ENCODE measurements at regions not wholly inside any gene's neighbourhood (a gene's known extent, or its start where the extent isn't known, plus 50 kb on each side); places are given as distances from the start of the nearest gene placed in this dataset.
"Not testable (repeated sequence)": the region's sequence is repeated elsewhere in the genome, so short reads cannot be mapped to it uniquely, and the experiment has no call there.

DNA sequence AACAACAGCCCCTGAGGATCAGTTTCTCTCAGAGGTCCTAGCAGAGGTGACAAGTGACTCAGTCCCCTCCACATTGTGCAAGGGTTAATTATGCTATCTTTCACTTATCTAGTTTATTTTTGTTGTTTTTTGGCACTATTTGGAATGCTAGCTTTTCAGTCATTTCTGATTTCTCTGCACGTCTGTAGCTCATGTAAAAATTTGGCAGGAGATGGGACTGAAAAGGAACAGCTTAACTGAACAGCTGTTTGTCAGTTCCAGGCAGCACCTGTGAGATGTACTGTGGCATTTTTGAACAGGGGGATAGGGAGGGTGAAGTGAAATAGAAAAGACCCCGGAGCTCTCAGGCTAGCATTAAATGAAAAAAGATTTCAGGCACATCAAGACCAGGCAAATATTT is 313.5 kb downstream of the SUCLA2 start:
- TF ChIP-seq CTCF (IDR thresholded peaks at IDR 0.05) (no peak), POLR2A (IDR thresholded peaks at IDR 0.05) (no peak)
- DNase-seq: no peak
- no peaks in the 10 kb centered on the region for H3K27me3 ChIP-seq
- H3K36me3 ChIP-seq: no peaks in the 10 kb centered on the region
- H3K4me1 ChIP-seq: no peaks in the 10 kb centered on the region
- WGBS, 2 donors: 57 to 61% methylated on average over 2 of the region's 2 CpGs
- no peaks in the 10 kb centered on the region for H3K9me3 ChIP-seq
- intact Hi-C loops (cut with DNase I): no loop called here
- H3K4me3 ChIP-seq: no peak overlapping the region
- no peak overlapping the region for H3K27ac ChIP-seq

- H3K36me3 ChIP-seq; H3K4me1 ChIP-seq; H3K4me3 ChIP-seq; H3K27ac ChIP-seq; intact Hi-C loops (cut with DNase I); H3K27me3 ChIP-seq; H3K9me3 ChIP-seq; DNase-seq: not testable (repeated sequence)
- WGBS, 2 donors: 80 to 88% methylated on average over 2 of the region's 2 CpGs
Observed at GRCh38 chr13:47685156-47685555, 315.9 kb downstream of the SUCLA2 start.

DNA sequence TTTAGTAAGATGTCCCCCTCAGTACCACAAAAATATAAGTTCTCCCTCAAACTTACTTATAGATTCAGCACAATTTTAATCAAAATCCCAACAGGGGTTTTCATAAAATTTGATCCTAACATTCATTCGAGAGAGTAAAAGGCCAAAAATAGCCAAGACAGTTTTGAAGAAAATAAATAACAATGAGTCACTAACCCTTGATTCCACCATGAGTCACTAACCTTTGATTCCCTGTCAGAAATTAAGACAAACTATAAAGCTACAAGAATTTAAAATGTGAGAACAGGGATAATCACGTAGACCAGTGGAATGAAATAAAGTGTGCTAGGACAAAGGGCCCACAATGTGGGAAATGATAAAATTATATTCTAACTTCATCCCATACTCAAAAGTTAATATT is 320.3 kb downstream of the SUCLA2 start:
- H3K9me3 ChIP-seq: no peaks in the 10 kb centered on the region
- H3K27ac ChIP-seq: no peak overlapping the region
- DNase-seq: no peak
- no peaks in the 10 kb centered on the region for H3K27me3 ChIP-seq
- H3K36me3 ChIP-seq: no peaks in the 10 kb centered on the region
- H3K4me3 ChIP-seq: no peak overlapping the region
- no peaks in the 10 kb centered on the region for H3K4me1 ChIP-seq
- intact Hi-C loops (cut with DNase I): no loop called here
- TF ChIP-seq POLR2A (IDR thresholded peaks at IDR 0.05) (no peak), CTCF (IDR thresholded peaks at IDR 0.05) (no peak)
- WGBS, 2 donors: 26 to 29% methylated on average over 2 of the region's 2 CpGs

DNA sequence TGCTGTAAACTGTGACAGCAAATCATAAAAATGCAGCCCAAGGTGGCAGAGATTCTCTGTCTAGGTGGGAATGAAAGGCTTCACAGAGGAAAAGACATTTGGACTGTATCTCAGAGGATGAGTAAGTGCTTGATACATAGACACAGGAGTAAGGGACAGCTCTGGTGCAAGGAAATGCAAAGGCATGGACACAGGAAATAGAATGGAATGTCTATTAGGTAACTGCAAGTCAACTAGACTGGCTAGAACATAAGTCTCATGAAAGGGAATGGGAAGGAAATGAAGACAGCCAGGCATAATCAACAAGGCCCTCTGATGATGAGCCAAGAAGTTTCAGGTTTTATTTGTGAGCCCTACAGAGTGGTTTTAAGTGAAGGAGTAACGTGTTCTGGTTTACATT is 321.7 kb downstream of the SUCLA2 start:
- TF ChIP-seq CTCF (IDR thresholded peaks at IDR 0.05) (no peak), POLR2A (IDR thresholded peaks at IDR 0.05) (no peak)
- Histone ChIP-seq H3K27me3 (no peaks in the 10 kb centered on the region), H3K9me3 (no peaks in the 10 kb centered on the region), H3K27ac (no peak overlapping the region), H3K4me3 (no peak overlapping the region), H3K36me3 (no peaks in the 10 kb centered on the region), H3K4me1 (no peaks in the 10 kb centered on the region)
- DNase-seq: no peak
- 56 to 65% methylated on average over 1 of the region's 1 CpG for WGBS, 2 donors
- intact Hi-C loops (cut with DNase I): no loop called here

- no peak for TF ChIP-seq POLR2A (IDR thresholded peaks at IDR 0.05)
- no peak for TF ChIP-seq CTCF (IDR thresholded peaks at IDR 0.05)
- no peaks in the 10 kb centered on the region for H3K36me3 ChIP-seq
- H3K4me1 ChIP-seq: no peaks in the 10 kb centered on the region
- intact Hi-C loops (cut with DNase I): no loop called here
- H3K27me3 ChIP-seq: no peaks in the 10 kb centered on the region
- H3K27ac ChIP-seq: no peak overlapping the region
- no peak overlapping the region for H3K4me3 ChIP-seq
- no peak for DNase-seq
- 75 to 89% methylated on average over 4 of the region's 4 CpGs for WGBS, 2 donors
- no peaks in the 10 kb centered on the region for H3K9me3 ChIP-seq
Observed at GRCh38 chr13:47678201-47678968, 322.7 kb downstream of the SUCLA2 start.

GRCh38 chr13:47675871-47676270 is 325.2 kb downstream of the SUCLA2 start:
- intact Hi-C loops (cut with DNase I): no loop called here
- no peak for DNase-seq
- Histone ChIP-seq H3K27me3 (no peaks in the 10 kb centered on the region), H3K36me3 (no peaks in the 10 kb centered on the region), H3K9me3 (no peaks in the 10 kb centered on the region), H3K27ac (no peak overlapping the region), H3K4me3 (no peak overlapping the region), H3K4me1 (no peaks in the 10 kb centered on the region)
- no peak for TF ChIP-seq CTCF (IDR thresholded peaks at IDR 0.05)
- TF ChIP-seq POLR2A (IDR thresholded peaks at IDR 0.05): no peak
- WGBS, 2 donors: 71 to 77% methylated on average over 4 of the region's 4 CpGs
